Effector memory CD4-positive, alpha-beta T cell (primary cell): ENCODE measurements at regions not wholly inside any gene's neighbourhood (a gene's known extent, or its start where the extent isn't known, plus 50 kb on each side); places are given as distances from the start of the nearest gene placed in this dataset.

Source experiments
- DNase-seq, 3 donors: peaks; one replicate each; pipeline ENCODE4 v3.0.0-alpha.2; 2020
- H3K27ac ChIP-seq: 2 replicates; pipeline ENCODE4 v1.7.0; 2013; ENCODE audit warnings: mild to moderate bottlenecking, low read length, moderate library complexity; ENCODE audit not compliant: insufficient read depth, poor library complexity, severe bottlenecking
- H3K27me3 ChIP-seq: replicated peaks from 2 replicates; pipeline ENCODE4 v1.7.0; 2013; ENCODE audit warnings: mild to moderate bottlenecking, low read length; ENCODE audit not compliant: insufficient read depth, control insufficient read depth, poor library complexity, severe bottlenecking
- H3K36me3 ChIP-seq: 2 replicates; pipeline ENCODE4 v1.7.0; 2013; ENCODE audit warnings: mild to moderate bottlenecking, low read length, moderate library complexity; ENCODE audit not compliant: control insufficient read depth, insufficient read depth
- H3K4me1 ChIP-seq: 2 replicates; pipeline ENCODE4 v1.7.0; 2013; ENCODE audit warnings: low read length, mild to moderate bottlenecking; ENCODE audit not compliant: control insufficient read depth, insufficient read depth, poor library complexity, severe bottlenecking
- H3K4me3 ChIP-seq: 2 replicates; pipeline ENCODE4 v1.7.0; 2013; ENCODE audit warnings: low read length, low read depth, mild to moderate bottlenecking; ENCODE audit not compliant: insufficient read depth, poor library complexity, severe bottlenecking
- H3K9me3 ChIP-seq: 2 replicates; pipeline ENCODE4 v1.7.0; 2013; ENCODE audit warnings: mild to moderate bottlenecking, low read length, moderate library complexity; ENCODE audit not compliant: control insufficient read depth

DNA sequence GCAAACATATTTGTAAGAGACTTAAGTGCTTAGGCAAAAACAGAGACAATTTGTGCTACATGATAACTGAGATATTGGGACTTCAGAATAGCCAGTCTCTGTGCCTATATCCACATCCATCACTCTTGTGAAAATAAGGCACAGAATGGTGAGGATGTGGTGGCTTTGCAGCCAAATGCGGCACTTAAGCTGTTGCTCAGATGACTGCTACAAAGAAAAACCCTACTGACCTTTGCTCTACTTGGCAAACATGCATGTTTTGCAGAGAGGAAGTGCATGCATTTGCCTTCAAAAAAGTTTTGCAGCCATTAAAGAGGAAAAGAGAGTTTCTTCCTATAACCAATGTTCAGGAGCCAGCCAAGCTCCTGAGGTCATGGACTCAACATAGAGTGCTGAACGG is 675.0 kb upstream of the KIRREL3 start:
- H3K27me3 ChIP-seq, result no peaks in the 10 kb centered on the region
- H3K4me3 ChIP-seq, result no peak overlapping the region
- no peak for DNase-seq
- no peaks in the 10 kb centered on the region for H3K9me3 ChIP-seq
- no peaks in the 10 kb centered on the region for H3K4me1 ChIP-seq
- no peak overlapping the region for H3K27ac ChIP-seq
- no peaks in the 10 kb centered on the region for H3K36me3 ChIP-seq

DNA sequence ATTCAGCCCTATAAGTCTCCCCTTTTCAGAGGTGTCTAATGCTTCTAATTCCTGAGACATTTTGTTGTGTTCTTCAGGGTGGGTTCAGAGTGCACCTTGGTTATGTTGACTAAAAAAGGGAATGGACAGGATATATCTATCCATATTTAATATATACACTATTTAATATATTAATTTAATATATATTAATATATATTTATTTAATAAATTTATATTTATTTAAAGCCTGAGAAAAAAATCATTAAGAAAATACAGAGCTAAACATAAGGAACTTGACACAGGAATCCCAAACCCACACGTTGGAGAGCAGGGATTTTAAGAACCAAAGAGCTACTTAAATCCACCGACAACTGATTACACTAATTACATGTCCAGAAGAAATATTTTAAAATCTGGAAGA is 674.2 kb upstream of the KIRREL3 start:
- Histone ChIP-seq H3K36me3 (no peaks in the 10 kb centered on the region), H3K4me1 (no peaks in the 10 kb centered on the region), H3K27me3 (no peaks in the 10 kb centered on the region), H3K9me3 (no peaks in the 10 kb centered on the region), H3K27ac (no peak overlapping the region), H3K4me3 (no peak overlapping the region)
- DNase-seq, result no peak

GRCh38 chr11:127670374-127671119 is 670.0 kb upstream of the KIRREL3 start:
- no peak for DNase-seq
- no peaks in the 10 kb centered on the region for H3K4me1 ChIP-seq
- H3K27ac ChIP-seq, result no peak overlapping the region
- H3K4me3 ChIP-seq, result no peak overlapping the region
- no peaks in the 10 kb centered on the region for H3K36me3 ChIP-seq
- no peaks in the 10 kb centered on the region for H3K27me3 ChIP-seq
- no peaks in the 10 kb centered on the region for H3K9me3 ChIP-seq

DNA sequence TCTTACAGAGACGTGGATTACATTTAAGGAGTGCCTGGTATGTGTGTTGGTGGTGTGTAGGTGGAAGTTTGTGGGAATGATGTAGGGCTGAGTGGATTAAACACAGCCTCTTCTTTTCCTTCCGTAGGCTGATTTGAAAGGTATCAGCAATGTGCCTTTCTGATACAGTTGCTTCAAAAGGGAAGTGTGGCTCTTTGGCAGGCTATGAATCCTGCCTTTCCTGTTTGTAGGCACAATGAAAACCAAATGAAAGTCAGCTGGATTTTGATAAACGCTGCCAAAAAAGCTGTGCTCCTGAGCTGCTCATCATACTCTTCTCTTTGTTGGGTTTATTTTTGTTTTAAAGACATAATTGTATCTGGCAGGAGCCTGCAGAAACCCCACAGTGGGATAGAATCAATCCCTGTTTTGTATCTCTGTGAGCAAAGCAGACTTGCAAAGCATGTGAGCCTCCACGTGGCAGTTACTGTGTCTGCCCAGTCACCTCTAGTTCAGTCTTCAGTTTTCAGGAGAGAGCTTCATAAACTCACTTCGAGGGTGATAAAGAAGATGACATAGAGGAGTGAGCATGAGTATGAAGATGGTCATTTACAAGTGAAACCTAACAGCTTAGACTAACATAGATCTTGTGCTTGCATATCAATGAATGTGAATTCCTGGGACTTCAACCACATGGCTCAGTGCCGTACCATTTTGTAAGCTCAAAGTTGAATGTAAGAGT is 655.7 kb upstream of the KIRREL3 start:
- Histone ChIP-seq H3K4me1 (no peaks in the 10 kb centered on the region), H3K27me3 (no peaks in the 10 kb centered on the region), H3K36me3 (no peaks in the 10 kb centered on the region), H3K27ac (no peak overlapping the region), H3K4me3 (no peak overlapping the region), H3K9me3 (no peaks in the 10 kb centered on the region)
- DNase-seq, result no peak

DNA sequence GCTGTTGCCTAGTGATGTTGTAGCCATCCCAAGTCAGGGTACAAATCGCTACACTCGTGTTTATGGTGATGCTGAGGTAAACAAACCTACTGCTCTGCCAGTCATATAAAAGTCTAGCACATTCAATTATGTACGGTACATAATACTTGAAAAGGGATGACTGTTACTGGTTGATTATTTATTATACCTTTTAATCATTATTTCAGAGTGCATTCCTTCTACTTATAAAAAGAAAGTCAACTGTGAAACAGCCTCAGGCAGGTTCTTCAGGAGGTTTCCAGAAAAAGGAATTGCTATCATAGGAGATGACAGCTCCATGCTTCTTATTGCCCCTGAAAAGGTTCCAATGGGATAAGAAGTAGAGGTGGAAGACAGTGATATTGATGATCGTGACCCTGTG is 652.5 kb upstream of the KIRREL3 start:
- no peak for DNase-seq
- Histone ChIP-seq H3K27ac (no peak overlapping the region), H3K9me3 (no peaks in the 10 kb centered on the region), H3K27me3 (no peaks in the 10 kb centered on the region), H3K4me3 (no peak overlapping the region), H3K4me1 (no peaks in the 10 kb centered on the region), H3K36me3 (no peaks in the 10 kb centered on the region)

GRCh38 chr11:127651888-127652221 is 651.3 kb upstream of the KIRREL3 start:
- no peak overlapping the region for H3K27ac ChIP-seq
- DNase-seq, result no peak
- no peaks in the 10 kb centered on the region for H3K9me3 ChIP-seq
- no peaks in the 10 kb centered on the region for H3K4me1 ChIP-seq
- H3K36me3 ChIP-seq, result no peaks in the 10 kb centered on the region
- no peaks in the 10 kb centered on the region for H3K27me3 ChIP-seq
- no peak overlapping the region for H3K4me3 ChIP-seq

DNA sequence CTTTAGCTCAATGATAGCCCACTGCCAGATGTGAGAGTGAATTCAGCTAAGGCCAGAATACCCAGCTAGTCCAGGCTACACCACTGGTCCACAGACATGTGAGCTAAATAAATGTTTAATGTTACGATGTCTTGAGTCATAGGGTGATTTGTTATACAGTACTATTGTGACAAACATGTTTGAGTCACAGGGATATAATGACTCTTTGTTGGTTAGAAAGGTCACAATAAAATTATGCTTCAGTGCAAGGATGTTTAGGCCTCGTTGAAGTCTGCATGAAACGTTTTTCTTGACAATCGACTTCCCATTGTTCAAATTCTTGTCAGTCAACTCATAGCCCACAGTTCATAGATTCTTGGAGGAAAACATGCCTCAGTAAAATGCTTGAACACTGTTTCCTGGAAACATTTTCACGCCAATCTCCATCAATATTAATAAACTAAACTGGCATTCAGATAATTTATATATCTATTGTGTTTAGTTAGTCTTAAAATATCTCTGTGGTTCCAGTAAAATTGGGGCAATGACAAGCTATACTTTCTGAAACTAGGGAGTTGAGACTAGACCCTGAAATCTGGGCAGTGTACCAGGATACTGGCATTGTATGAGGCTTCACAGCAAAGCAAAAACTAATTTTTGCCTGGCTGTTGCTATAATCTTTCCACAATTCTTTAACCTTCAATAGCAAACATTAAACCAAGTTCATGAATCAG is 650.8 kb upstream of the KIRREL3 start:
- DNase-seq, result no peak
- H3K27me3 ChIP-seq, result no peaks in the 10 kb centered on the region
- H3K4me1 ChIP-seq, result no peaks in the 10 kb centered on the region
- H3K36me3 ChIP-seq, result no peaks in the 10 kb centered on the region
- H3K9me3 ChIP-seq, result no peaks in the 10 kb centered on the region
- no peak overlapping the region for H3K27ac ChIP-seq
- H3K4me3 ChIP-seq, result no peak overlapping the region

GRCh38 chr11:127649958-127650357 is 649.4 kb upstream of the KIRREL3 start:
- Histone ChIP-seq H3K36me3 (no peaks in the 10 kb centered on the region), H3K4me3 (no peak overlapping the region), H3K27me3 (no peaks in the 10 kb centered on the region), H3K4me1 (no peaks in the 10 kb centered on the region), H3K27ac (no peak overlapping the region), H3K9me3 (no peaks in the 10 kb centered on the region)
- no peak for DNase-seq

DNA sequence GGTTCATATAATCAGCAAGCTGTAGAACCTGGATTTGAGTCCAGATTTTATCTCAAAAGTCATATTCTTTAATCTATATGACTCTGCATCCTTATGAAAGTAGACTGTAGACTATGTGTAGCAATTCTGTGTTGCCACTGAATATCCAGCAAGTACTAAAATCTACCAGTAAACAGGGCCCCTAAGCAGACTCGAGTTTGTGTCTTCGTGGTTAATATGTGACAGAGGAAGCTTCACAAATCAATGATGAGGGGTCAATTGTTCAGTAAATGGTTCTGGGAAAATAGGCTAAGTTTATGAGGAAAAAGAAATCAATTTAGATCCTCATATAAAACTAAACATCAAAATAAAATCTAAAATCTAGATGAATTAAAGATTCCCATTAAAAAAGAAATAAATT is 648.5 kb upstream of the KIRREL3 start:
- Histone ChIP-seq H3K4me1 (no peaks in the 10 kb centered on the region), H3K27me3 (no peaks in the 10 kb centered on the region), H3K9me3 (no peaks in the 10 kb centered on the region), H3K4me3 (no peak overlapping the region), H3K27ac (no peak overlapping the region), H3K36me3 (no peaks in the 10 kb centered on the region)
- no peak for DNase-seq

DNA sequence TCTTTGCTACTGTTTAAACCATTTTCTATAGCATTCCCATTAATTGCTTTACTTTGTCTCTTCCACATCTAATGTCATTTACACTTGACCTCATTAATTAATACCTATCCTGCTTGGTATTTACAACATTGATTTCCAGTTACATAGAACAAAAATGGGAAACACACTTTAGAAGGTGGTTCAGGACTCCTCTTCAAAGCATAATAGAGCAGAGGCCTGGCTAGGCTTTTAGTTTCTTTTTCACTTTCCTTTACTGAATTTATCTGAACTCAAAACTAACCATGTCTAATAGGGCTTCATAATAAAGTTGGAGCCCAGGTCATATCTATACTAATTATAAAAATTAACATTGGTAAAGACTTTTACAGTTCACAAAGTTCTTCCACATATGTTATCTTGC is 648.0 kb upstream of the KIRREL3 start:
- no peaks in the 10 kb centered on the region for H3K27me3 ChIP-seq
- H3K9me3 ChIP-seq, result no peaks in the 10 kb centered on the region
- no peak overlapping the region for H3K27ac ChIP-seq
- H3K4me1 ChIP-seq, result no peaks in the 10 kb centered on the region
- no peak overlapping the region for H3K4me3 ChIP-seq
- H3K36me3 ChIP-seq, result no peaks in the 10 kb centered on the region
- no peak for DNase-seq
